Mucosa of descending colon (tissue), 3 donors: ENCODE measurements at regions not wholly inside any gene's neighbourhood (a gene's known extent, or its start where the extent isn't known, plus 50 kb on each side); places are given as distances from the start of the nearest gene placed in this dataset.

Experiments used
- ATAC-seq: fragments of 200-7000 bp; cut with Tn5 transposase; one replicate; pipeline ENCODE4 v1.9.1; 2020; ENCODE audit warnings: mild to moderate bottlenecking, moderate library complexity
- DNase-seq, 3 donors: peaks; one replicate each; pipeline ENCODE4 v3.0.0-alpha.2; 2020
- H3K36me3 ChIP-seq: fragments of 200-600 bp; one replicate; pipeline ENCODE4 v1.8.0; 2021; ENCODE audit warnings: low read depth, mild to moderate bottlenecking
- H3K4me1 ChIP-seq: fragments of 200-600 bp; one replicate; pipeline ENCODE4 v1.8.0; 2021; ENCODE audit warnings: low read depth, mild to moderate bottlenecking
- H3K4me3 ChIP-seq: fragments of 200-600 bp; one replicate; pipeline ENCODE4 v1.8.0; 2021; ENCODE audit warnings: mild to moderate bottlenecking
- H3K9me3 ChIP-seq: fragments of 200-600 bp; one replicate; pipeline ENCODE4 v1.8.0; 2021; ENCODE audit warnings: mild to moderate bottlenecking
- CTCF ChIP-seq: fragments of 200-600 bp; IDR thresholded peaks from one replicate; pipeline ENCODE4 v1.8.0; 2022; ENCODE audit warnings: antibody characterized with exemption, mild to moderate bottlenecking
- intact Hi-C, 2 donors: fragments of 100-400 bp; cut with DNase I in 1 of 2; cut with micrococcal nuclease in 1 of 2; formaldehyde crosslinking; loops; one replicate each; pipeline versions ENCODE4 v1.11.0 to v1.11.1; 2022; cut with DNase I, micrococcal nuclease
- donor health status: DM: no; HTN: no; CAD: no; lungs with moderate emphysema.
- donor health status: DM: no; HTN: no; CAD: no.
- donor health status: DM: no; HTN: yes; CAD: no.

DNA sequence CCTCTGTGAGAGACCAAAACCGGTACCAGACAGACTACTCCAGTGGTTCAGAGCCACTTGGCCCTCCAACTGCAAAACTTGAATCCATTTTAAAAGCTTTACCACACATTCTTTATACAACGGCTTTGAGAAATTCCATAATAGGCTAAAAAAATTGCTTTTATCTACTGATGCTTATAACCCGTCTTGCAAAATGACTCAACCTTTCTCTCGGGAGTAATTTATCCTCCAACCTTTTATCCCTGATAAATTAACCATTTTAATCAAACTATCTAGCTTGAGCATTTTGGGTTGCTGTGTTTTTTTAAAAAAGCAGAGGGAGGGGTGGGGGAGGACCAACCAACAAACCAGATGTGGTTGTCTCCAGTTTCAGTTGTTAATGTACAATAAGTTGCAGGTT is 275.7 kb upstream of the LRTM1 start:
- ATAC-seq (no peak), DNase-seq (no peak)
- Histone ChIP-seq H3K4me1 (no peaks in the 10 kb centered on the region), H3K9me3 (no peaks in the 10 kb centered on the region), H3K36me3 (no peaks in the 10 kb centered on the region), H3K4me3 (no peak overlapping the region)
- intact Hi-C loops: no loop called here
- no peak for TF ChIP-seq CTCF

- TF ChIP-seq CTCF: no peak
- no peak overlapping the region for H3K4me3 ChIP-seq
- DNase-seq (no peak), ATAC-seq (no peak)
- intact Hi-C loops: no loop called here
- no peaks in the 10 kb centered on the region for H3K4me1 ChIP-seq
- H3K9me3 ChIP-seq: no peaks in the 10 kb centered on the region
- H3K36me3 ChIP-seq: no peaks in the 10 kb centered on the region
Observed at GRCh38 chr3:55203006-55203405, 275.1 kb upstream of the LRTM1 start.

- no peak for DNase-seq
- H3K36me3 ChIP-seq: no peaks in the 10 kb centered on the region
- intact Hi-C loops: no loop called here
- H3K4me1 ChIP-seq: no peaks in the 10 kb centered on the region
- no peak for ATAC-seq
- TF ChIP-seq CTCF: no peak
- H3K9me3 ChIP-seq: no peaks in the 10 kb centered on the region
- no peak overlapping the region for H3K4me3 ChIP-seq
Observed at GRCh38 chr3:55202326-55202725, 274.5 kb upstream of the LRTM1 start.

DNA sequence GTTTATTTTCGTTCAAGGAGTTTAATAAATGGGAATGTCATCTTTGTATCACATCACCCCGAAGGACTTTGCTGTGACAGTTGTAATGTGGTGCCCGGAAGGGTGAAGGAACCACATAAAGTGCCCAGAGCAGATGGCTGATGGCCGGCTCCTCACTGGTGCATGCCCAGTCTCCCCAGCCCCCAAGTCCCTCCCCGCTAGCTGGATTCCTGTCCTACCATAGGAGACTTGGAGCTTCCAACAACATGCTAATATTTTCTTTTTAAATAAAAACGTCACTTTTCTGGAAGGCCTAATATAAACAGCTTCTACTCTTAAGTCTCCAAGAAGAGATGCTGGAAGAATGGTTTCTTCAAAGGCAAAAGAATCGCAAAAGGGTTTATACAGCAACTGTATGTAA is 273.9 kb upstream of the LRTM1 start:
- no peaks in the 10 kb centered on the region for H3K9me3 ChIP-seq
- ATAC-seq (no peak), DNase-seq (no peak)
- intact Hi-C loops: no loop called here
- no peak overlapping the region for H3K4me3 ChIP-seq
- no peak for TF ChIP-seq CTCF
- H3K36me3 ChIP-seq: no peaks in the 10 kb centered on the region
- H3K4me1 ChIP-seq: no peaks in the 10 kb centered on the region

DNA sequence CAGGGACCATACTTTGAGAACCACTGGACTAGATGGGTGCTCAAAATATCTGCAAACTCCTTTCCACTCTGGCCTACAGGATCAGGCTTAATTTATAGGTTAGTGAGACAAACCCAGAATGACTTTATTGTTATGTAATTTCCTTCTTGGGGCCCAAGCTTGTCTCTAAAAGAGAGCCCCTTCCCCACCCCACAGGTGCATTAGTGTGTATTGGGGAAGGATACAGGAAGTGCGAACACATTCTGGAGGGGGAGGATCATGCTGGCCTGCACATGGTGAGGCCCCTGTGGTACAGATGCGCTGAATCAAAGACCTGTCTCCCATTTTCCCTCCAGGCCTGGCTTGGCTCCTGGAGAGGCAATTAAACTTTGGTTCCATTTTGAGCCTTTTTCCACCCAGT is 273.0 kb upstream of the LRTM1 start:
- intact Hi-C loops: no loop called here
- DNase-seq: no peak
- no peak overlapping the region for H3K4me3 ChIP-seq
- no peaks in the 10 kb centered on the region for H3K36me3 ChIP-seq
- ATAC-seq: no peak
- no peak for TF ChIP-seq CTCF
- H3K9me3 ChIP-seq: no peaks in the 10 kb centered on the region
- H3K4me1 ChIP-seq: no peaks in the 10 kb centered on the region

DNA sequence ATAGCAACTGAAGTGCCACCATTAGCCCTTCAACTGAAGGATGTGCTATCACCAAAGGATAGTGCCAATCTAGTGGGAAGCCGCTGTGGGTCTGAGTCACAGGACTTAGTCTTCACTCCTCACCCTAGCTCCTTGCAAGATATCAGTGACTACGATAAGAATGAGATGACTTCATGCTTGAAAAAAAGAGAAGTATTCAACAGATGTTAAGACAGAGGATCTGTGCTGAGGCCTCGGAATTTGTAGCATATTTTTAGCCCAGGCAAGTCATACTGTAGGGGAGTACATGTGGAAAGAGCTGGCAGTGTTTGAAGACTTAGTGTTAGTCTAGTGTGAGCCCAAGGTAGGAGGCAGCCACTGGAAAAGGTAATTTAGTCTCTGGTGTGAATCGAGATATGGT is 270.7 kb upstream of the LRTM1 start:
- H3K36me3 ChIP-seq: no peaks in the 10 kb centered on the region
- TF ChIP-seq CTCF: no peak
- intact Hi-C loops: no loop called here
- no peak overlapping the region for H3K4me3 ChIP-seq
- H3K4me1 ChIP-seq: no peaks in the 10 kb centered on the region
- DNase-seq (no peak), ATAC-seq (no peak)
- no peaks in the 10 kb centered on the region for H3K9me3 ChIP-seq
